Superior temporal gyrus (tissue), 1 donor: ENCODE measurements at regions not wholly inside any gene's neighbourhood (a gene's known extent, or its start where the extent isn't known, plus 50 kb on each side); places are given as distances from the start of the nearest gene placed in this dataset.
A peak's percentile ranks its signal among the peaks of the same experiment; 100 is the strongest.
"Not testable (repeated sequence)": the region's sequence is repeated elsewhere in the genome, so short reads cannot be mapped to it uniquely, and the experiment has no call there.

Source experiments
- DNase-seq: peaks from one replicate; pipeline ENCODE4 v3.0.0-alpha.2; 2016; ENCODE audit errors: extremely low spot score

DNA sequence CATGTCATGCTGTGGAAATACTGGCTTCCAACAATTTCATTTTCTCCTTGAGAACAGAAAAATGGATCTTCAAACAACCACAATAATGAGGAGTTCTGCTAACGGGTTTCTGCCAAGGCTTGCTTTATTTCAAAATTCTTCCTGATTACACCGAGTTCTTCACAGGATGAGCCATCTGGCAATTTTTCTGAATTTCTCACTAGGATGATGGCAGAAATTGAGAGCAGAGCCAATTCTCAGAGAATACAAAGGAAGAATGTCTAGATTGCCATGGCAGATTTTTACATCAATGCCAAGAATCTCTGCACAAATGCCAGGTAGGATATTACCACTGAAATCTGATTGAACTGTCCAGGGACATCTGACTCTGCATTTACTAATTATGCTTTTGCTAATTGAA is 619.0 kb upstream of the CHRM3 start:
- peak; percentile 69 for DNase-seq

DNA sequence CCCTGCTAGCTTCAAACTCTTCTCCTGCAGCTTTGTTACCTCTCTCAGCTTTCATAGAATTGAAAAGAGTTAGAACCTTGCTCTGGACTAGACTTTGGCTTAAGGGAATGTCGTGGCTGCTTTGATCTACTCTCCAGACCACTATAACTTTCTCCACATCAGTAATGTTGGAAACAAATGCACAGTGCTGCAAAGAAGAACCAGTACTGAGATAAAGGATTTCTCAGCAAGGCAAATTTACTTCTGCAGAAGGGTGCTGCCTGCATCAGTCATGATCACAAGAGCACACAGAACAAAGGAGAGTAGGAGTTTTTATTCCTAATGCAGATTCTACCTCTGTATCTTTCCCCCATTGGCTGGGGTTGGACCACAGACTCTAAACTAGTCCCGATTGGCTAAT is 621.6 kb upstream of the CHRM3 start:
- no peak for DNase-seq

DNA sequence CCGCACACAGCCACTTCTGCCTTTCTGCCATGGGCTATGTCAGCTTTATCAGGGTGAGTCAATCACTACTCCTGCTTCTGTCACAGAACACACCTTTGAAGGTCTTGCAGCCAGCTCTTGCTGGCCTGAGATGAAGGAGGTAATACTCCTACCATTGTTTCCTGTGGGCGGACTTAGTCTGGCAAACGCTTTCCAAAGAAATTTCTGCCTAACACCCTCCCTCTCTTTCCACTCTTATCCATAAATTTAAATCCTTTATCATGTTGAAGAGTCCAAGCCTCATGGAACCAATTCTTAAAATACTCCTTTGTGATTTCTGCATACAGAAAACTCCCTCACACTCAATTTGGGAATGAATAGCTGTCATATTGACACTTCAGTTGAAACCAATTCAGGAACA is 633.1 kb upstream of the CHRM3 start:
- DNase-seq = peak; percentile 12

DNA sequence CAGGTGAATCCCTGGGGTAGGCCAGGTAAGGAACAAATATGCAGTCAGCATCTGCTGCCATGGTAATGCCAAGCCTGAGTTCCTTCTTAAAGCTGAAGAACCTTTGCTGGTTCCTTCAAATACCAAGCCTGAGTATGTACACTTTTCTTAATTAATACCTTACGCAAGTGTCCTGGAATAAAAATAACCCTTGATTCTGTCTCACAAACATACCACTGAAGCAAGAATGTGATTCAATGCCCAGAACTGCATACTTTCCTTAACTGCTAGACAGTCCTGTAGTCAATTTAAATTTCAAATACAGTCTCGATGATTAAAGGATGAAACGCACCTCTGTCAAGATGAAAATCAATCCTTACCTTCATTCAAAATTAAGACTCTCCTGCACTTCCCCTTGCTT is 634.0 kb upstream of the CHRM3 start:
- DNase-seq = no peak

DNA sequence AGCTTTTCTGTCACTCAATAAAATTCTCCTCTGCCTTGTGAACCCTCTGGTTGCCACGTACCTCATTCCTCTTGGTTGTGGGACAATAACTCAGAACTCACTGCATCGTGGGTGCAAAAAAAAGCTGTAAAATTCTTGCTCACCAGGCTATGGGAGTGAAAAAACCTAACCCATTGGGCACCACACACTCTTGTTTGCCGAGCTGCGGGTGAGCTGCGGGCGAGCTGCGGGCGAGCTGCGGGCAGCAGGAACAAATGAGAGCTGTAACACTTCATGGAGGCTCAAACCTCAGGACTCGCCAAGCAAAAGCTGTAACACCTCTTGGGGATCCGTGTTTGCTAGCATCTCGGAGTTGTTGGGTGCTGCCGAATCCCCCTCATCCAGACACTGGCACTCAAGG is 641.3 kb upstream of the CHRM3 start:
- DNase-seq = no peak

DNA sequence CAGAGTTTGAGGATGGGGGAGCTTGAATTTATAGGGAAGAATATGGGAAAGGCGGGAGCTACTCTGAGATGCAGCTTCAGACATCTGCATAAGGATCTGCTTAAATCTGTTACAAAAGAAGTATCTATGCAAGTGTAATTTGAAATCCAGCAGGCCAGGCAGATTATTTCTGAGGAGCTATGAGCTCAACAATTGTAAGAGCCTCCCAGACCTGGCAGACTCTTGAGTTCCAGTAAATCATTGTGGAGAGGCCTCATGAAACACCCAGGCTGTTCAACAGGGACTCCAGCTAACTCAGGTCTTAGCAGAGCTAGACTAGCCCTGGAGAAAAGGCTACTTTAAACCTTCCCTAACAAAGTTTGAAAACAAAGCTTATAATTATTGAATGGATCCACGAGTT is 647.5 kb upstream of the CHRM3 start:
- DNase-seq = no peak

DNA sequence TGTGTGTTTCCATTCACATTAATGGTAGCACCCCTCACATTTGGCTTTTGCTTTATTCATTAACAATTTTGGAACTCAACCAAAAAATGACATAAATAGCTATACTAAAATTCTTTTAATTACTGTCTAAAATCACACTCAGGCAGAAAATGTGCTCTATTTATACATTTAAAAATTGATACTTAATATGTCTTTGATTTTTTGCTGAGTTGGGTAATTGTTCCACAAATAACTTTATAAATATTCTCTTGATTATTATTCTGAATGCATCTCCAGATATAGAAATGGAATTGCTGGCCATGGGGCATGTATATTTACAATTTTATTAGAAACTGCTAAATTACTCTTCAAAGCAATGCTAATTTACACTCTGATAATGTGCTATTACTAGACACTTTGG is 658.7 kb upstream of the CHRM3 start:
- no peak for DNase-seq

DNA sequence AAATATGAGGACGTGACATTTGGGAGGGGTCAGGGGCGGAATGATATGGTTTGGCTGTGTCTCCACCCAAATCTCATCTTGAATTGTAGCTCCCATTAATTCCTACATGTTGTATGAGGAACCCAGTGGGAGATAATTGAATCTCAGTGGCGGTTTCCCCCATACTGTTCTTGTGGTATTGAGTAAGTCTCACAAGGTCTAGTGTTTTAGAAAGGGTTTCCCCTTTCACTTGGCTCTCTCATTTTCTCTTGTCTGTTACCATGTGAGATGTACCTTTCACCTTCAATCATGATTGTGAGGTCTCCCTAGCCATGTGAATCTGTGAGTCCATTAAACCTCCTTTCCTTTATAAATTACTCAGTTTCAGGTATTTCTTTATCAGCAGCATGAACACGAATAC is 663.6 kb upstream of the CHRM3 start:
- DNase-seq = no peak

DNA sequence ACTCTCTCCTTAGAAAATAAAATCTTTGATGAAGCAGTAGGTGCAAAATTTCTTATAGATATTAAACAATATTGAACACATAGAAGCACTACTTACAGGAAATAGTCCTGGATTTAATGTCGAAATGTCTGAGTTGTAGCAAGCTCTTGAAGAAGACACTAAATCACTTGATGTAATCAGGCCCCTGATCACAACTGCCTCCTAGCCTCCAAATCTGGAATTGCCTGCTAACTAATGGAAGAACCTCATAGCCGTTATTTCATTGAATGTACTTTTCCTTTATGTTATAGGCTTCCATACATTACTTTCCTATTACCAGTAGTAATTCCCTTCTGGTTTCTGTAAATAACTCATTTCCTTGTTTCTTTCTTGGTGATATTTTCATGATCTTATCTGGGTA is 675.7 kb upstream of the CHRM3 start:
- no peak for DNase-seq

DNA sequence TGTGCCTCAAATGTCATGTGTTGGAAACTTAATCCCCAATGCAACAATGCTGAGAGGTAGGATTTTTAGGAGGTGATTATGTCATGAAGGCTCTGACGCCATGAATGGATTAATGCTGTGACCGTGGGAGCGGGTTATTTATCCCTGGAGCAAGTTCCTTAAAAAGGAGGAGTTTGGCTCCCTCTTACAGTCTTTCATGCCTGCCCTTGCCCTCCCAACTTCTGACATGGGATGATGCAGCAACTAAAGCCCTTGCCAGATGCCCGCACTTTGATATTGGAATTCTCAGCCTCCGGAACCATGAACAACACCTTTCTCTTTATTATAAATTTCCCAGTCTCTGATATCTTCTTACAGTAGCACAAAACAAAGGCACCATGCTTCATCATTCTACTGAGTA is 685.3 kb upstream of the CHRM3 start:
- DNase-seq = no peak

DNA sequence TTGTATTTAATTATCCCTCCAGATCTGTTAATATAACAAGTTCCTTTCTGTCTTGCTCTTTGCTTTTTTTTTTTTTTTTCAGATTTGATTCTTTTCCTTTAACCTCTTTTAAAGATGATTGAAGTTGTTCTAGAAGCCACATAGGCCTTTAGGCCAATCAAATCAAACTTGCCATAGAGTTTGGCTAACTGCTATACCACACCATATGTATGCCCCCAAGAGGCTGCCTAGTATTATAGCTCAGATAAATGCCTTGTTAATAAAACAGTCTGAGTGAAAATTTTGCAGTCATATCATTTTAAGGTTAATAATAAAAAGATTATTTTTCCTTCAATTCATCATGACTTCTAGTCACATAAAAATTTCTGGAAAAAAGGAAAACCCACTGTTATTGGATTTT is 696.0 kb upstream of the CHRM3 start:
- DNase-seq = no peak

DNA sequence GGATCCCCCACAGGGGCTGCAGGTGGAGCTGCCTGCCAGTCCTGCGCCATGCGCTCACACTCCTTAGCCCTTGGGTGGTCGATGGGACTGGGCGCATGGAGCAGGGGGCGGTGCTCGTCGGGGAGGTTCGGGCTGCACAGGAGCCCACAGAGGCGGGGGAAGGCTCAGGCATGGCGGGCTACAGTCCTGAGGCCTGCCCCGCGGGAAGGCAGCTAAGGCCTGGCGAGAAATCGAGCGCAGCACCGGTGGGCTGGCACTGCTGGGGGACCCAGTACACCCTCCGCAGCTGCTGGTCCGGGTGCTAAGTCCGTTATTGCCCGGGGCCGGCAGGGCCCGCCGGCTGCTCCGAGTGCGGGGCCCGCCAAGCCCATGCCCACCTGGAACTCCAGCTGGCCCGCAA is 701.8 kb upstream of the CHRM3 start:
- DNase-seq = not testable (repeated sequence)

DNA sequence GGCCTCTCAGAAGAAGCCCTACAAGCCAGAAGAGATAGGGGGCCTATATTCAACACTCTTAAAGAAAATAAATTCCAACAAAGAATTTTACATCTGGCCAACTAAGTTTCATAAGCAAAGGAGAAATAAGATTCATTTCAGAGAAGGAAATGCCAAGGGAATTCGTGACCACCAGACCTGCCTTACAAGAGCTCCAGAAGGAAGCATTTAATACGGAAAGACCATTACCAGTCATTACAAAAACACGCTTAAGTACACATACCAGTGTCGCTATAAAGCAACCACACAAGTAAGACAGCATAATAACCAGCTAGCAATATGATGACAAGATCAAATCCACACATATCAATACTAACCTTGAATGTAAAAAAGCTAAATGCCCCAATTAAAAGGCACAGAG is 704.9 kb upstream of the CHRM3 start:
- DNase-seq = no peak

DNA sequence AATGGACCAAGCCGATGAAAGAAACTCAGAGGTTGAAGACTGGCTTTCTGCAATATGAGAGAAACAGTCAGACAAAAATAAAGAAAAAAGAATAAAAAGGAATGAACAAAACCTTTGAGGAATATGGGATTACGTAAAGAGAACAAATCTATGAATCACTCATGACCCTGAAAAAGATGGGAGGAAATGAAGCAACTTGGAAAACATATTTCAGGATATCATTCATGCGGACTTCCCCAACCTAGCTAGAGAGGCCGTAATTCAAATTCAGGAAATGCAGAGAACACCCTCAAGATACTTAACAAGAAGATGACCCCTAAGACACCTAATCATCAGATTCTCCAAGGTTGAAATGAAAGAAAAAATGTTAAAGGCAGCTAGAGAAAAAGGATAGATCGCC is 705.3 kb upstream of the CHRM3 start:
- no peak for DNase-seq

DNA sequence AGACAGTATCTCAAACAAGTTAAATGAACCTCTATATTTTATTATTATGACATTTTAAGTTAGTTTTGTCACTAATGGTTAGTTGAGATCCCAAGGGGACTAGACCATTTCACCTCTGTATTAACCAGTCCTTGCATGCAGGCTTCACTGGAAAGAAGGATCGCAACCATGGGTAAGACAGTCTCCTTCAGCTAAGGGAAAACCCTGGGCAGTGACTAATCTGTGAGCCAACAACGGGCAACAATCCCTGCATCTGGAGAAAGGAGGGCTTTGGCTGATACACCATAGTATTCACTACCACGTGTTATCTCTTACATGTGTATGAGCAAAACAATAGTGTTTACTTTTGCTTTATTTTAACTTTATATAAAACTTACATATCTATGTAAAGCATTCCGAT is 708.8 kb upstream of the CHRM3 start:
- no peak for DNase-seq

DNA sequence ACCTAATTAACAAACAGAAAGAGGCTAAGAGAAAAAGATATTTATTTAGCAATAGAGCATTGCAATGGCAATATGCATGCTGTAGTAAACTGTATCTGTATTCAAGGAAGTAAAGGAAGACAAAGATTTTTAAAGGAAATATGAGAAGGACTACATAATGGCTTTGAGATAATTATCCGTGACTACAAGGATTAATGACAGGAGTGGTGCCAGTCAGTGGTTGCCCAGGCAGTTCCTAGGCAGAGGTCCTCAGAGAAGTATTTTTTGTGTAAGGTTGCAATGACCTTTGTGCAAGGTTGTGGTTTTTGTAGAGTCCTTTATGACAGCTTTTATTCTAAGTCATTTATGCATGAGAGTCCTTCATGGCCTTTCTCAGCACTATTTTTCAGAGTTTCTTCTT is 711.1 kb upstream of the CHRM3 start:
- DNase-seq = no peak

DNA sequence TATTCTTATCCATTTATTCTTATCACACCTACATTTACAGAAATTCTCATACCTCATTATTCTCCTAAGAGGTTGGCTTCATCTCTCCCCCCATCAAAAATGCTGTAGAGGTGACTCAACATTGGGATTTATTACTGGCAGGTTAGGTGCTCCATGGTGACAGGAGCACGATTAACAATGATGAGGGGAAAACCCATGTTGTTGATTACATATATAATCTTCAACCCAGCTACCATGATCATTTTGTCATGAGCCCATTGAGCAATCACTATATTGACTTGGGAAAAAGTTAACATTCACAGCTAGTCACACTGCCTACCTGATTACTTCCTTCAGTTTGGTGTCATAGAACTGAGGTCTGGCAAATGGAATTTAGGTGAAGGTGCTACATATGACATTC is 712.1 kb upstream of the CHRM3 start:
- no peak for DNase-seq

DNA sequence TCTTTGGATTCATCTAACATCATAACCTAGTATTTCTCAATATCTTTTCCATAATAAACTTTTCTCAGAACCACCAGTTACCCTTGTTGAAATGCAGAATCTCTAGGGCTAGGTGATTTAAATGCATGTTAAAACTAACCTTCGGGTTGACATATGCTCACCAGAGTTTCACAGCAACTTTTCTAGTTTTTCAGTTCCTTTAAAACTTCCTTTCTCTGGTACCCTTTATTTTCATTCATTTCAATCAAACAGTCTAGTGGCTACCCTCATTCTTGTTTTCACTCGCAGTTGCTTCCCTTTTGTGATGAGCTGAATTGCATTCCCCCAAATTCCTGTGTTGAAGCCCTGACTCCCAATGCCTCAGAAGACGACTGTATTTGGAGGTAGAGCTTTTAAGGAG is 712.8 kb upstream of the CHRM3 start:
- DNase-seq = no peak

DNA sequence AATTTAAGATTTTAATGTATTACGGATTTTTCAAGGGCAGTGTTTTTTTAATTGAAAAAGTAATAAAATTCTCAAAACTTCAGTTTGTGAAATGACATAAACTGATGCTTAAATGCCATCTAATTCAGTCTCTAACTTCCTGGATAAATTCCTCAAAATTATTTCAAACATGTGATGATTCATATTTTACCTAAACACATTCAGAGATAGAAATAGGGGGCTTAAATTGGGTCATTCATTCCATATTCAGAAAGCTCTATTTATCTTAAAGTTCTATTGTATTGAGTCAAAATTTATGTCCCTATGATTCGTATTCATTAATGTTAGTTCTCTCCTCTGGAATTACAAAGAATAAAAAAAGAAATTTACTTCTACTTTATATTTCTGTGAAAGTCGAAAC is 713.6 kb upstream of the CHRM3 start:
- DNase-seq = no peak

DNA sequence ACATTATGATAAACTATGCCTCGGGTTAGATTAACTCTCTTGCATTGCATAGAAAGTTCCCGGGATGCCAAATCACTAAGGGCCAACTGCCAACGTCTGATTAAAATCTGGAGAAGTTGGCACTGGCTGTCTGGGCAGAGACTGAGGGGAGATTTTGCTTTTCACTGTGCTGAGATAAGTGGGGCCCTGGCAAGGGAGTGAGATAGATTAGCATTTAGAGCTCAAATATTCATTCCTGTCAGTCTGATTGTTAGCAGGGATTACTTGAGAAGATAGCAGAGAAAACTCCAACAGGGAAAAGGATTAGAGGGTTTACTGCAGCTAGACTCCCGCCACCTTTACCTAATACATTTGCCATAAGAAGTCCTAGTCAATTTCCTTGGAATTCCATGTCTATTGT is 714.1 kb upstream of the CHRM3 start:
- DNase-seq = no peak

DNA sequence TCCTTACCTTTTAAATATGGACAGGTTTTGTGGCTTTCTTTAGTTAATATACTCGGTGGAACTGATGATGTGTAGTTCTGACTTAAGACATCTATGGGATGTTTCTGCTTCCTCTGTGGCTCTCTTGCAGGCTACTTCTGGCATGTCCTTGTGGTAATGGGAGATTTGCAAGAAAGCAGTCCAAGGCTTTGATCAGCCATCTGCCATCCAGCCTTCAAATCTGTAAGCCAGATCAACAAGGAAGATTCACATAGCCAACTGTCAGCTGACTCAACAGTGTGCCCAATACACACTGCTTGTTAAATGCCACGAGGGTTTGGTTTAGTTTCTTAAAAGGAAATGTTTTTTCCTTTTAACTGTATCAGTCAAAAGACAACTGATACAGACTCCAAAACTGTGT is 722.2 kb upstream of the CHRM3 start:
- DNase-seq = no peak

DNA sequence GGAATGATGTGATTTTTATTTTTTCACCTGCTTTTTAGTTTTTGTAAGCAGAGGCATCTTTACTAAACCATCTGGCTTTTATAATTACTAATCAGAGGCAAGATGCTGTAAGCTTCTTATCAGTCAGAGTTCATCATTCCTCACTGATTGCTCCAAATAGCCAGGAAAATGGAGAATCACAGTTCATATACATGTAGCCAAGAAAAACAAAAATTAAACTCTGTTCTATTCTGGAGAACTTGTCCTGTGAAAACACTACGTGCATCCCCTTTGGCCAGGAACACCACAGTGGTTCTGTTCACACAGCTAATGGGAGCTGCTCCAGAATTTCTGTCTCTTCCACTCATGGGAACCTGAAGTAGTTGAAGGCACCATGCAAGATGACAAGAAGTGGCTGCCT is 725.5 kb upstream of the CHRM3 start:
- no peak for DNase-seq

DNA sequence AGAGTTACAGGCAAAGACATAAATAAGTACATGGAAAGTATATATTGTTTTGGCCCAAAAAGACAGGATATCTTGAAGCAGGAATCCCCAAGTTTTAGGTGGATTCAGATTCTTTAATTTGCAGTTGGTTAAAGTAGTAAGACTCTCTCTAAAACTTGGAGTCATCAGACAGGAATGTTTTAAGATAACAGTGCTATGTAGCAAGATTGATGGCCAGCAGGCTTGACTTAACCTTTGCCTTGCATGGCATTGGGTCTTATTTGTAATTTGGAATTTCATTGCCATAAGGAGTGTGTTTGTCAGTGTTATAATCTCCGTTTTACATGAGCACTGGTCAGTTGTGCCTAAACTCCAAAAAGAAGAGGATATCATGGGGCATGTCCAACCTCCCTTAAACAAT is 727.6 kb upstream of the CHRM3 start:
- DNase-seq = no peak

DNA sequence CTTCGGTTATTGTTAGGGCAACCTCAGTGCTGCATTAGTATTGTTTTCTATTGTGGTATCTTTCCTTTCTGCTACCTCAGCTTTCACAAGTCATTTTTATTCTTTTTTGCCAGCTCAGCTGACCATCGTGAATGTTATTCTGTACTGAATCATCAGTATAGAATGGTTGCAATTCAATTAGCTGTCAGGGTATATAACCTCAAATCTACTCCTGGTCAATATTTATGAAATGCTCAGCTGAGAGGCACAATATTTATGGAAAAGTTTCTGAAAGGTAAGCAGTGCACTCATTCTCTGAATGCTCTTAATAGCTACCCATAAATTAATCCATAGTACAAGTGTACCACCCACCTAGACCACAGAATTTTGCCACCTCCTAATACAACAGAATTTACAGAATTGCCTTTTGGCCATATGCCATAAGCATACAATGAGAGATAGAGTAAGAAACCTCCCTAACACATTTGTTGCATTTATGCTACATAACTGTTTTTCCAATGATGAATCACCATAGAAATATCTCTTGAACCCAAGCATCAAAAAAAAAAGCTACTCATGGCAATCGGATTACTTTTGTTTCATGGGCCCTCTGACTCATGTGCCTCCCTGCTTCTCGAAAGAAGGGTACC is 732.6 kb upstream of the CHRM3 start:
- no peak for DNase-seq
